Left ventricle myocardium inferior (tissue), 1 donor: ENCODE measurements at regions not wholly inside any gene's neighbourhood (a gene's known extent, or its start where the extent isn't known, plus 50 kb on each side); places are given as distances from the start of the nearest gene placed in this dataset.

Experiments used
- DNase-seq: peaks from one replicate; pipeline ENCODE4 v3.0.0-alpha.2; 2020
- H3K27ac ChIP-seq: fragments of 200-600 bp; replicated peaks from 2 replicates; pipeline ENCODE4 v1.8.0; 2021
- H3K27me3 ChIP-seq: fragments of 200-600 bp; 2 replicates; pipeline ENCODE4 v1.8.0; 2021; ENCODE audit warnings: low read depth
- H3K36me3 ChIP-seq: fragments of 200-600 bp; 2 replicates; pipeline ENCODE4 v1.8.0; 2021
- H3K4me1 ChIP-seq: fragments of 200-600 bp; 2 replicates; pipeline ENCODE4 v1.8.0; 2021
- H3K4me3 ChIP-seq: fragments of 200-600 bp; 2 replicates; pipeline ENCODE4 v1.8.0; 2021; ENCODE audit warnings: mild to moderate bottlenecking, moderate library complexity
- H3K9me3 ChIP-seq: fragments of 200-600 bp; replicated peaks from 2 replicates; pipeline ENCODE4 v1.8.0; 2021
- intact Hi-C: fragments of 100-400 bp; cut with micrococcal nuclease; formaldehyde crosslinking; loops from one replicate; pipeline ENCODE4 v1.11.0; 2022
- TF ChIP-seq, protein P1 (sequence below): fragments of 200-600 bp; IDR thresholded peaks from 2 replicates; pipeline ENCODE4 v1.8.0; 2021; ENCODE audit warnings: antibody characterized with exemption, mild to moderate bottlenecking, borderline replicate concordance
- donor health status: DM: no; HTN: yes; CAD: no; lungs with severe emphysema.

DNA sequence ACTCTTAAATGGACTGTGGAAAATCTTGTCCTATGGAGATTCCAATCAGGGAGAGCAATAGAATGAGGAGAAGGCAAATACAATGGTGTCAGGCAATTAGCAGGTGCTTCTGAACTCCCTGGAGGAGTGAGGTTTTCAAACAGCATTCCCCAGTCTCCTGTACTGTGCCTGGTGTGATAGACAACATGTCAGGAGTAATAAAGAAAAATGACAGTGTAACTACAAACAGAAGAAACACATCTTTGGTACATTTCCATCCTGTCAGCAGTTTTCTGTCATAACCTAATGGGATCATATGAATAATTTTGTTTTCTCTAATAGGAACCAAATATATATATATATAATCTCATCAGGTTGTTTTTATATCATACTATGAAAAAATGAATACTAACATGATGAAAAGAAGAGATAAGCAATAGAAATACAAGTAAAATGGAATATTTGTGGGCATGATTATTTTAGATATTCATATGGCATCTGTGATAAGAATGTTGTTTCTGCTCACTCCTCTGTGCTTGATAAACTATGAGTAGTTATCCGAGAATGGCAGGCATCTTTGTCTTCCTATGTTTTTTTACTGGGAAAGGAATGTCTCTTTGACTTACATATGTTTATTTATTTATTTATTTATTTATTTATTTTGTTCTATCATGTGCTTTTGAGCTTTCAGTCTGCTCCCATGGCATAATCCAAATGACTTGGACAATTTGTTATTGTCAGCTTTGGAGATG, 441.7 kb downstream of the TXNL1 start:
- H3K9me3 ChIP-seq, result no peaks in the 10 kb centered on the region
- H3K27ac ChIP-seq, result no peak overlapping the region
- H3K36me3 ChIP-seq, result no peaks in the 10 kb centered on the region
- no peaks in the 10 kb centered on the region for H3K27me3 ChIP-seq
- no peak for DNase-seq
- intact Hi-C loops, result no loop called here
- TF ChIP-seq, protein P1, sequence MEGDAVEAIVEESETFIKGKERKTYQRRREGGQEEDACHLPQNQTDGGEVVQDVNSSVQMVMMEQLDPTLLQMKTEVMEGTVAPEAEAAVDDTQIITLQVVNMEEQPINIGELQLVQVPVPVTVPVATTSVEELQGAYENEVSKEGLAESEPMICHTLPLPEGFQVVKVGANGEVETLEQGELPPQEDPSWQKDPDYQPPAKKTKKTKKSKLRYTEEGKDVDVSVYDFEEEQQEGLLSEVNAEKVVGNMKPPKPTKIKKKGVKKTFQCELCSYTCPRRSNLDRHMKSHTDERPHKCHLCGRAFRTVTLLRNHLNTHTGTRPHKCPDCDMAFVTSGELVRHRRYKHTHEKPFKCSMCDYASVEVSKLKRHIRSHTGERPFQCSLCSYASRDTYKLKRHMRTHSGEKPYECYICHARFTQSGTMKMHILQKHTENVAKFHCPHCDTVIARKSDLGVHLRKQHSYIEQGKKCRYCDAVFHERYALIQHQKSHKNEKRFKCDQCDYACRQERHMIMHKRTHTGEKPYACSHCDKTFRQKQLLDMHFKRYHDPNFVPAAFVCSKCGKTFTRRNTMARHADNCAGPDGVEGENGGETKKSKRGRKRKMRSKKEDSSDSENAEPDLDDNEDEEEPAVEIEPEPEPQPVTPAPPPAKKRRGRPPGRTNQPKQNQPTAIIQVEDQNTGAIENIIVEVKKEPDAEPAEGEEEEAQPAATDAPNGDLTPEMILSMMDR, result no peak
- H3K4me1 ChIP-seq, result peaks cover 29% of the 10 kb centered on the region
- H3K4me3 ChIP-seq, result no peak overlapping the region

DNA sequence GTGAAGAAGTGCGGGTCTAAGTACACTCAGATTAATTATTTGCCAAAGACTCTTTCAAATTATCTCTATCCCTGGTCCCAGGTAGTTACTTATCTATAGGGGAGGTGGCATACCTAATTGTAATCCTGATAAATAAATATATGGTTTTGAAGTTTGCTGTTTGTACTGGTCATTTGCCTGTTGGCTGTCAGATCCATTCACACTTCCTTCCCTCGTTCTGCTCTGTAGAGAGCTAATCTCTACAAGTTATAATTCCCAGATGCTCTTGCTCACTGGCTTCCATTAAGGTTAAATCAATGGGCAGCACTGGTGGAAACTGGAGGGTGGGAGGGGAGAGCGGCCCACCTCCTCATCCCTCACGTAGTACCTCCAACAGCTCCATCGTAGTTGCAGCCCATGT, 447.1 kb downstream of the TXNL1 start:
- DNase-seq, result no peak
- Histone ChIP-seq H3K9me3 (no peaks in the 10 kb centered on the region), H3K27me3 (no peaks in the 10 kb centered on the region), H3K27ac (no peak overlapping the region), H3K36me3 (no peaks in the 10 kb centered on the region), H3K4me3 (no peak overlapping the region), H3K4me1 (no peaks in the 10 kb centered on the region)
- TF ChIP-seq, protein P1, result no peak
- intact Hi-C loops, result no loop called here

DNA sequence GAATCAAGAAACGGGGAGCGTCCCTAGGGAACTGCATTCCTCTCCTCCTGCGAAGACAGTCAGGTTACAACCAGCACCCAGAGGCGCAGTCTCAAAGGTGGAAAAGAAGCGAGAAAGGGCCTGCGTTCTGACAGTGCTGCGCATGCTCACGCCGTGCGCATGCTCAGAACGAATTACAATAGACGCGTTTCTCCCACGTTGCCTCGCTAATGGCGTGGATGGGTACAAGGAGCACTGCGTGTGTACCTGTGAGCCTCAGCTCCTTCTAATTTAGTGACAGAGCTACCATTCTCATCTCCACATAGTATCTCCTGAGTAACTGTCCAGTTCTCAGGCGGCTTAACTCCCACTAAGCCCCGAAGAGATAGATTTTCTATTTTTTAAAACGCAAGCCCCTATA, 448.8 kb downstream of the TXNL1 start:
- intact Hi-C loops, result no loop called here
- DNase-seq, result no peak
- TF ChIP-seq, protein P1, result no peak

GRCh38 chr18:56188529-56189275, 449.7 kb downstream of the TXNL1 start:
- Histone ChIP-seq H3K9me3 (no peaks in the 10 kb centered on the region), H3K4me3 (no peak overlapping the region), H3K4me1 (no peaks in the 10 kb centered on the region), H3K27me3 (no peaks in the 10 kb centered on the region), H3K27ac (no peak overlapping the region), H3K36me3 (no peaks in the 10 kb centered on the region)
- TF ChIP-seq, protein P1, result no peak
- intact Hi-C loops, result no loop called here
- no peak for DNase-seq

More for the DNA sequence above, 448.8 kb downstream of the TXNL1 start:
- H3K4me3 ChIP-seq, result no peak overlapping the region
- H3K27me3 ChIP-seq, result no peaks in the 10 kb centered on the region
- no peaks in the 10 kb centered on the region for H3K4me1 ChIP-seq
- no peaks in the 10 kb centered on the region for H3K9me3 ChIP-seq
- no peak overlapping the region for H3K27ac ChIP-seq
- no peaks in the 10 kb centered on the region for H3K36me3 ChIP-seq

GRCh38 chr18:56186319-56186718, 452.1 kb downstream of the TXNL1 start:
- Histone ChIP-seq H3K4me1 (no peaks in the 10 kb centered on the region), H3K36me3 (no peaks in the 10 kb centered on the region), H3K9me3 (no peaks in the 10 kb centered on the region), H3K4me3 (no peak overlapping the region), H3K27me3 (no peaks in the 10 kb centered on the region), H3K27ac (no peak overlapping the region)
- DNase-seq, result no peak
- TF ChIP-seq, protein P1, result no peak
- intact Hi-C loops, result no loop called here
